DOHH2 (cell line): ENCODE measurements at regions not wholly inside any gene's neighbourhood (a gene's known extent, or its start where the extent isn't known, plus 50 kb on each side); places are given as distances from the start of the nearest gene placed in this dataset.

Experiments
- H3F3A ChIP-seq: fragments of 200-600 bp; sonication (generic), shearing (Covaris generic); 2 replicates; pipeline ENCODE4 v1.6.0; 2016; ENCODE audit warnings: antibody characterized with exemption, mild to moderate bottlenecking; ENCODE audit not compliant: control insufficient read depth, insufficient read depth
- H3K27ac ChIP-seq: fragments of 200-600 bp; sonication (generic); 2 replicates; pipeline ENCODE4 v1.5.1; 2014; ENCODE audit warnings: low read depth, mild to moderate bottlenecking, low read length, moderate library complexity
- H3K27me3 ChIP-seq: fragments of 200-600 bp; sonication (generic); 2 replicates; pipeline ENCODE4 v1.6.1; 2014; ENCODE audit warnings: mild to moderate bottlenecking, low read length, mixed read lengths; ENCODE audit not compliant: control insufficient read depth
- H3K36me3 ChIP-seq: fragments of 200-600 bp; sonication (generic); 2 replicates; pipeline ENCODE4 v1.6.1; 2014; ENCODE audit warnings: mild to moderate bottlenecking, low read length, moderate library complexity, mixed read lengths; ENCODE audit not compliant: control insufficient read depth
- H3K4me1 ChIP-seq: fragments of 200-600 bp; sonication (generic); 2 replicates; pipeline ENCODE4 v1.6.1; 2014; ENCODE audit warnings: mild to moderate bottlenecking, low read length, mixed read lengths; ENCODE audit not compliant: control insufficient read depth
- H3K4me2 ChIP-seq: fragments of 200-600 bp; sonication (generic); 2 replicates; pipeline ENCODE4 v1.6.0; 2014; ENCODE audit warnings: mild to moderate bottlenecking, low read length, moderate library complexity
- H3K4me3 ChIP-seq: fragments of 200-600 bp; sonication (generic); 2 replicates; pipeline ENCODE4 v1.5.1; 2014; ENCODE audit warnings: mild to moderate bottlenecking, low read length, mixed read lengths
- H3K79me2 ChIP-seq: fragments of 200-600 bp; sonication (generic); 2 replicates; pipeline ENCODE4 v1.6.1; 2014; ENCODE audit warnings: mild to moderate bottlenecking, low read length, mixed read lengths; ENCODE audit not compliant: control insufficient read depth
- H3K9me2 ChIP-seq: fragments of 200-600 bp; sonication (generic); replicated peaks from 2 replicates; pipeline ENCODE4 v1.6.1; 2014; ENCODE audit warnings: mild to moderate bottlenecking, low read length, mixed read lengths; ENCODE audit not compliant: control insufficient read depth
- H3K9me3 ChIP-seq: fragments of 200-600 bp; sonication (generic); 2 replicates; pipeline ENCODE4 v1.6.1; 2014; ENCODE audit warnings: antibody characterized with exemption, low read length, mixed read lengths; ENCODE audit not compliant: control insufficient read depth, insufficient read depth
- H4K20me1 ChIP-seq: fragments of 200-600 bp; sonication (generic); 2 replicates; pipeline ENCODE4 v1.6.0; 2014; ENCODE audit warnings: low read depth, mild to moderate bottlenecking, antibody characterized with exemption, low read length, moderate library complexity; ENCODE audit not compliant: control insufficient read depth, insufficient read depth
- EZH2phosphoT487 ChIP-seq: fragments of 200-600 bp; sonication (generic); IDR thresholded peaks from 2 replicates; pipeline ENCODE4 v1.6.1; 2017; ENCODE audit warnings: borderline replicate concordance, mild to moderate bottlenecking, antibody characterized with exemption, low read length, moderate library complexity, mixed read lengths
- TF ChIP-seq, protein P1 (sequence below): fragments of 200-600 bp; sonication (generic); IDR thresholded peaks from one replicate; pipeline ENCODE4 v1.5.1; 2014; ENCODE audit warnings: antibody characterized with exemption, mild to moderate bottlenecking, low read depth, low read length; ENCODE audit not compliant: poor library complexity, severe bottlenecking

DNA sequence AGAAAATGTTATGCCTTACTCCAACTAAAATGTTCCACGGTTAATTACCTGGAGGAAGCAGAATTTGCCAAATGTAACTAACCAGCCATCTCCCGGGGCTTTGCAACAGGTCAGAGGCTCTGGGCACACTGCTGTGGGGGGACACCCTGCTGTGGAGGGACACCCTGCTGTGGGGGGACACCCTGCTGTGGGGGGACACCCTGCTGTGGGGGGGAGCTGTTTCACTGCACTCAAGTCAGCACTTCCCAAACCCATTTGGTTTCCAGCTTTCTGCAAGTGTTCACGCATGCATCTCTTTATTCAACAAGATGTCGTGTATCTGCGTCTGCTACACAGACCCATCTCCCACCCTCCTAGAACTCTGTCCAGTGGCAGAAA lies 239.5 kb downstream of the C16orf95 start:
- peaks cover 8% of the 10 kb centered on the region; the same call in 1 of the 2 replicates for H3F3A ChIP-seq
- no peaks in the 10 kb centered on the region for H3K27me3 ChIP-seq
- H3K79me2 ChIP-seq, result no peaks in the 10 kb centered on the region; the same call in 1 of the 2 replicates
- no peak overlapping the region for H3K27ac ChIP-seq
- peaks cover 35% of the 10 kb centered on the region for H3K4me1 ChIP-seq
- no peak overlapping the region for H3K4me3 ChIP-seq
- peaks cover 19% of the 10 kb centered on the region for H3K9me3 ChIP-seq
- no peaks in the 10 kb centered on the region for H4K20me1 ChIP-seq
- H3K36me3 ChIP-seq, result no peaks in the 10 kb centered on the region
- TF ChIP-seq EZH2phosphoT487, result no peak
- TF ChIP-seq, protein P1, sequence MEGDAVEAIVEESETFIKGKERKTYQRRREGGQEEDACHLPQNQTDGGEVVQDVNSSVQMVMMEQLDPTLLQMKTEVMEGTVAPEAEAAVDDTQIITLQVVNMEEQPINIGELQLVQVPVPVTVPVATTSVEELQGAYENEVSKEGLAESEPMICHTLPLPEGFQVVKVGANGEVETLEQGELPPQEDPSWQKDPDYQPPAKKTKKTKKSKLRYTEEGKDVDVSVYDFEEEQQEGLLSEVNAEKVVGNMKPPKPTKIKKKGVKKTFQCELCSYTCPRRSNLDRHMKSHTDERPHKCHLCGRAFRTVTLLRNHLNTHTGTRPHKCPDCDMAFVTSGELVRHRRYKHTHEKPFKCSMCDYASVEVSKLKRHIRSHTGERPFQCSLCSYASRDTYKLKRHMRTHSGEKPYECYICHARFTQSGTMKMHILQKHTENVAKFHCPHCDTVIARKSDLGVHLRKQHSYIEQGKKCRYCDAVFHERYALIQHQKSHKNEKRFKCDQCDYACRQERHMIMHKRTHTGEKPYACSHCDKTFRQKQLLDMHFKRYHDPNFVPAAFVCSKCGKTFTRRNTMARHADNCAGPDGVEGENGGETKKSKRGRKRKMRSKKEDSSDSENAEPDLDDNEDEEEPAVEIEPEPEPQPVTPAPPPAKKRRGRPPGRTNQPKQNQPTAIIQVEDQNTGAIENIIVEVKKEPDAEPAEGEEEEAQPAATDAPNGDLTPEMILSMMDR, result no peak
- no peaks in the 10 kb centered on the region for H3K9me2 ChIP-seq
- H3K4me2 ChIP-seq, result no peak overlapping the region

DNA sequence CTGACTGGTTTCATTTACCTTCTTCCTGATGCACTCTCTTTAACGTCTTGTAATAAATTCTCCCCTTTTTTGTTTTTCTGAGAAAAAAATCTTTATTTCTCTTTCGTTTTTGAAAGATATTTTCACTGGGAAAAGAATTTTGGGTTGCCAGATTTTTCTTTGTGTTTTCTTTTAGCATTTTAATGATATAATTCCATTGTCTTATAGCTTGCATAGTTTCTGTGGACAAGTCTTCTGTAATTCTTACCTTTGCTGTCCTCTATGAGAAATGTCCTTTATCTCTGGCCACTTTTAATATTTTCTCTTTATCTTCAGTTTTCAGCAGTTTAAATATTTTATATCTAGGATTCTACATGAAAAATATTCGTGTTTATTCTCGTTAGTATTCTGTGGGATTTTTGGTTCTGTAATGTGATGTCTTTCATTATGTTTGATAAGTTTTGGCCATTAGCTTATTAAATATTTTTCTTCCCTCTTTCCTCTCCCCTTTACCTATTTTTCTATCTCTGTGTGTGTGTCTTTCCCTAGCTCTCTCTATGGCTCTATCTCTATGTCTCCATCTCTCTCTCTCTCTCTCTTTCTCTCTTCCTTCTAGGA lies 236.5 kb downstream of the C16orf95 start:
- Histone ChIP-seq H3K9me3 (peaks cover 22% of the 10 kb centered on the region), H3K4me1 (peaks cover 12% of the 10 kb centered on the region), H3K27ac (no peak overlapping the region), H3K36me3 (no peaks in the 10 kb centered on the region), H3K27me3 (no peaks in the 10 kb centered on the region), H3K79me2 (no peaks in the 10 kb centered on the region), H4K20me1 (no peaks in the 10 kb centered on the region), H3K4me3 (no peak overlapping the region), H3K4me2 (no peak overlapping the region), H3K9me2 (no peaks in the 10 kb centered on the region), H3F3A (0 out of 2 replicates have a peak, but pooled peaks cover 3% of the 10 kb centered on the region)
- no peak for TF ChIP-seq EZH2phosphoT487
- TF ChIP-seq, protein P1, result no peak

DNA sequence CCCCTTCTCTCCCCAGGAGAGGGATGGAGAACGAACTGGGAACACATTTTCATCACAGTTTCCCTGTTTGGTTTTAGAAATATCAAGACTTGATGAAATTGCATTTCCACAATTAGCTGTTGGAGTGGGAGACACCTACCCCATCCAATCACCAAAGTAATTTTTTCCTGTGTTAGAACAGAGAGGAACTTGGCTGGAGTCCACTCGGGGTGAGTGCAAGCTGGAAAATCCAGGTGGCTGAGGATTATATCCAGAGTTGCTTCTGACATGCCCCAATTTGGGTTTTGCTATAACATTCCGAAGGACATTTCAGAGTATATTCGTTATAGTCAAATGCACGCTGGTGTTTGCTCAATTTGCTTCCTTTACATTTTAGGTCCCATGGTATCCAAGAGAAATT lies 231.8 kb downstream of the C16orf95 start:
- no peaks in the 10 kb centered on the region for H3F3A ChIP-seq
- H4K20me1 ChIP-seq, result no peaks in the 10 kb centered on the region
- no peak overlapping the region for H3K27ac ChIP-seq
- no peak overlapping the region for H3K4me3 ChIP-seq
- no peaks in the 10 kb centered on the region for H3K9me2 ChIP-seq
- H3K4me2 ChIP-seq, result no peak overlapping the region
- H3K79me2 ChIP-seq, result no peaks in the 10 kb centered on the region
- peaks cover 17% of the 10 kb centered on the region for H3K9me3 ChIP-seq
- no peaks in the 10 kb centered on the region for H3K4me1 ChIP-seq
- peaks cover 4% of the 10 kb centered on the region for H3K27me3 ChIP-seq
- TF ChIP-seq, protein P1, result no peak
- TF ChIP-seq EZH2phosphoT487, result no peak
- no peaks in the 10 kb centered on the region for H3K36me3 ChIP-seq
